Urinary bladder (tissue), 3 donors: ENCODE measurements at regions not wholly inside any gene's neighbourhood (a gene's known extent, or its start where the extent isn't known, plus 50 kb on each side); places are given as distances from the start of the nearest gene placed in this dataset.
"Not testable (repeated sequence)": the region's sequence is repeated elsewhere in the genome, so short reads cannot be mapped to it uniquely, and the experiment has no call there.

Experiments
- DNase-seq: peaks from one replicate; pipeline ENCODE4 v3.0.0-alpha.2; 2015; ENCODE audit errors: extremely low spot score
- H3K27ac ChIP-seq: one replicate; pipeline ENCODE4 v1.5.1; 2013; ENCODE audit warnings: low read depth, mild to moderate bottlenecking, moderate library complexity
- H3K36me3 ChIP-seq: one replicate; pipeline ENCODE4 v1.6.1; 2013; ENCODE audit warnings: mild to moderate bottlenecking, moderate library complexity; ENCODE audit not compliant: insufficient read depth
- H3K4me1 ChIP-seq: one replicate; pipeline ENCODE4 v1.6.1; 2013; ENCODE audit warnings: mild to moderate bottlenecking, moderate library complexity; ENCODE audit not compliant: insufficient read depth
- H3K4me3 ChIP-seq: one replicate; pipeline ENCODE4 v1.5.1; 2013; ENCODE audit warnings: low read depth, low read length
- WGBS: extraction: QIAGEN DNeasy Blood & Tissue Kit; methylation state at CpG from one replicate; pipeline ENCODE4 v1.1.7; 2013; 5-methylcytosine and 5-hydroxymethylcytosine counted together
- donor health status: healthy with polysubstance abuse.
- donor health status: healthy.

DNA sequence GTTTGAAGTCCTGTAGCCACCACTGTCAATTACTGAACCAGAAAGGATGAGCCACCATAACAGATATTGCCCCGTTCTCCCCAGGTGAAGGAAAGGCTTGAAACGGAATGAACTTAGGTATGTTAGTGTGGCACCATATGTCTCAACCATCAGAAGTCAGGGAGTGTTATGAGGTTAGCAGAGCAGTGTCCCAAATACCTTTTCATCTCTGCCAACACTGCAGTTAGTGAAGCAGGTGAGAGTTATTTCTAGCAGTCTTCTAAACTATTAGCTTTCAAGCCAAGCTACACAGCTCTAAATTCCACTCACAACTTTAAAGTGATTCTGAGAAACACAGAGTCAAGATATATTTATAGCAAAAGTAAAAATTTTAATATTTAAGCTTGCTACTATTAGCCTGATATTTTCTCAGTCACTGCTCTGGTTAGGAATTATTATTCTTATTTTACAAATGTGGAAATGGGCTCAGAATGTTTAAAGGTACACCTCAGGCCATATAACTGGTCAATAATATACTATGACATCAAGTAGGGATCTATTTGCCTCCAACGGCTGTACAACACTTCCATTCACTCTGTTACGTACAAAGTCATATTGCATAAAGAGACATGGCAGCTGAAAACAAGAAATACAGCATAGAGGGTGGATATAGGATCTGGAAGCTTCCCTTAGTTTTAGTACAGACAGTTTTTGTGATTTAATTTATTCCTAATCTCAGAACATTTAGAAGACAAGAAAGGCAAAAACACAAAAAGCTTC lies 1527.1 kb upstream of the PRR20A start:
- Histone ChIP-seq H3K27ac (no peak overlapping the region), H3K4me1 (no peaks in the 10 kb centered on the region), H3K4me3 (no peak overlapping the region), H3K36me3 (no peaks in the 10 kb centered on the region)
- 83% methylated on average over 4 of the region's 4 CpGs for WGBS
- no peak for DNase-seq

DNA sequence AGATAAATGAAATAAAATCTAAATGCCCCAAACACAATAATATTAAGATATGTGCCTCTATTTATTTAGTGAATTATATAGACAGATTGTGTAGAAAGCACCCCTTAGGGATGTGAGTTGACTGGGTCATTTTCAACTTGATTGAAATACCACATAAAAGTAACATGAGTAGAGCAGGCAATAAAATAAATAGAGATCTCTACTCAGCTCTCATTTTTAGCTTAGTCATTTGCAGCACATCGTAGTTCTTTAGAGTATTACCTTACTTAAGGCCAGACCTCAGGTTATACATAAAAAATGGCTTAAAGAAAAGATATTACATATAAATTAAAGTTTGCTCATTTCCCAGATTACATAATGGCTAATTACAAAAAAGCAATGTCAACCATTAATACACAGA lies 1525.6 kb upstream of the PRR20A start:
- no peak overlapping the region for H3K27ac ChIP-seq
- H3K36me3 ChIP-seq, result no peaks in the 10 kb centered on the region
- H3K4me3 ChIP-seq, result no peak overlapping the region
- H3K4me1 ChIP-seq, result no peaks in the 10 kb centered on the region
- DNase-seq, result no peak
- 75% methylated on average over 1 of the region's 1 CpG for WGBS

DNA sequence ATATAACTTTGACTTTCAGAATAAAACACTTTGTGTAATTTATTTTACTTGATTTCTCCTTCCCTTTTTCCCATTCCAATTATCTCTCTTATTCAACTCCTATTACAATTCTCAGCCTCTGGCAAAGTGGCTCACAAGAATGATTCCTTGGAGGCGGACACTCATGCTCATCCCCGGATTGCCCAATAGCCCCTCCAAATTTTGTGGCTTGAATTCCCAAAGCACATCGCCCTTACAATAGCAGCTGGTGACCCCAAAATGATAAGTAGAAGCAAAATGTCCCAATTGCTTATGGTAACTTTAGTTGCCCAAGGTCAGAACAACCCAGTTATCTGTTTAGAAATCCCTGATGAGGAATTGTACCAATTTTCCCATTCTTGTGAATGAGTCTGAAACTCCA lies 1523.5 kb upstream of the PRR20A start:
- DNase-seq, result no peak
- 94% methylated on average over 3 of the region's 3 CpGs for WGBS

DNA sequence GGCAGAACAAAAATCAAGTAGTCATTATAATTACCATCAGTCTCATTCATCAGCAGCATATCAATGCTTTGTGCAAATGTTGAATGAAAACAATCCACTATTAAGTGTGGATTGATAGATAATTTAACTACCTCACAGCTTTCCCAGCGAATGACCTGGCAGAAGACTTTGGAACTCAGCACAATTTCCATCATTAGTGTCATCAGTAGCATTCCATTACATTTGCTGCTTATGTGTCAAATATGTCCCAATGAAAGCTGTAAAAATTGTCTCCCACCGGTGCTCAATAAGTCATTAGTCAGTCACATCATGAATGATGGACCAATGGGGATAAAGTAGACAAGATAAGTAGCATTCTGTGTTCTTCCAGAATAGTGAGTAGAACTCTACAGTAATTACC lies 1513.5 kb upstream of the PRR20A start:
- no peak overlapping the region for H3K27ac ChIP-seq
- DNase-seq, result no peak
- WGBS, result 74% methylated on average over 2 of the region's 2 CpGs
- H3K36me3 ChIP-seq, result no peaks in the 10 kb centered on the region
- H3K4me1 ChIP-seq, result no peaks in the 10 kb centered on the region
- no peak overlapping the region for H3K4me3 ChIP-seq

More for the DNA sequence above, 1523.5 kb upstream of the PRR20A start:
- no peaks in the 10 kb centered on the region for H3K4me1 ChIP-seq
- H3K4me3 ChIP-seq, result no peak overlapping the region
- no peaks in the 10 kb centered on the region for H3K36me3 ChIP-seq
- no peak overlapping the region for H3K27ac ChIP-seq

DNA sequence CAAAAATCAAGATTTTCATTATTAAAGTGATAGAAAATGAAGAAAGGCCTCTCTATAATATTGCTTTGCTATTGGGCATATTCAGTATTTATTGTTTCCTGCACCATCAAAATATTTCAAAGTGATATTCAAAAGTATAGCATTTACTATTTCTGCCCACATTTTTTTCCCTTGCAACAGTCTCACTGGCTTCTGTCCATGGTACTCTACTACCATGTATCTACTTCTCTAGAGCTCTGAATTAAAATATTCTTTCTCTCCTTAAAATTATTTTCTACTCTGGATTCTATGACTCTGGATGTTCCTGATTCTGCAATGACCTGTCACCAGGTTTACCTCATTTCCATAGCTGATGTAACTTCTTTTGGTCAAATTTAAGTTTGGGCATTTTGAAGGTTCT lies 1508.3 kb upstream of the PRR20A start:
- H3K27ac ChIP-seq, result no peak overlapping the region
- DNase-seq, result no peak
- no peaks in the 10 kb centered on the region for H3K4me1 ChIP-seq
- no peak overlapping the region for H3K4me3 ChIP-seq
- H3K36me3 ChIP-seq, result no peaks in the 10 kb centered on the region

DNA sequence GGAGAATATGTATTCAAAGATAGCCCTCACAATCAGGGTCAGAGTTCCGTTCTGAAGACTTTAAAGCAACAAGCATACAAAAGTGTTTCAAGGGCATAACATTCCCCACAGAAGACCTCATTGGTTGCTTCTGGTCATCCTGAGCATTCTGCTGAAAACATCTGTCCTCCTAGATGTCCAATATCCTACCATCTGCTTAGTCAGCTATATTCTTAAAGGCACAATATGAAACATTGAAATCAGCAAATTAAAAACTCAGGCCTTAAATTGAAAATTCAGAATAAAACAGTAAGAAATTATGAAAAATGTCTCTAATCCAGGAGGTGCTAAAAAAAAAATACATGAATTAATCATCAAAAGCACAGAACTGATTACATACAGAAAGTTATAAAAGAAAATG lies 1491.2 kb upstream of the PRR20A start:
- DNase-seq, result no peak
- Histone ChIP-seq H3K4me1 (no peaks in the 10 kb centered on the region), H3K36me3 (no peaks in the 10 kb centered on the region), H3K4me3 (no peak overlapping the region), H3K27ac (no peak overlapping the region)
- WGBS, result 72% methylated on average over 1 of the region's 1 CpG

DNA sequence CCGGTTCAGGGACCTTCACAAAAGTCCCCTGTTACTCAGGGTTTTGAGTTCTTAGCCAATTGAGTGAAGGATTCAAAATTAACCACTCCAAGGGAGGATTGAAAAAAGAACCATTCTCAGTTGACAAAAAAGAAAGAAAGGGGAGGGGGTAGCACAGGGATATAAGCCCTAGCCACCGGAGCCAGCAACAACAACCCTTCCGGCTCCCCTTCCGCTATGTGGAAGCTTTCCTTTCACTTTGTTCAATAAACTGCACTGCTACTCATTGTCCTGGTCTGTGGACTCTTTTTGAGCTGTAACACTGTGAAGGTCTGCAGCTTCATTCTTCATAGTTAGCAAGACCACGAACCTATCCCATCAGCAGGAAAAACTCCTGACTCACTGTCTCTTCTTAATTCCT lies 1488.1 kb upstream of the PRR20A start:
- no peak overlapping the region for H3K27ac ChIP-seq
- DNase-seq, result no peak
- 85% methylated on average over 5 of the region's 5 CpGs for WGBS

DNA sequence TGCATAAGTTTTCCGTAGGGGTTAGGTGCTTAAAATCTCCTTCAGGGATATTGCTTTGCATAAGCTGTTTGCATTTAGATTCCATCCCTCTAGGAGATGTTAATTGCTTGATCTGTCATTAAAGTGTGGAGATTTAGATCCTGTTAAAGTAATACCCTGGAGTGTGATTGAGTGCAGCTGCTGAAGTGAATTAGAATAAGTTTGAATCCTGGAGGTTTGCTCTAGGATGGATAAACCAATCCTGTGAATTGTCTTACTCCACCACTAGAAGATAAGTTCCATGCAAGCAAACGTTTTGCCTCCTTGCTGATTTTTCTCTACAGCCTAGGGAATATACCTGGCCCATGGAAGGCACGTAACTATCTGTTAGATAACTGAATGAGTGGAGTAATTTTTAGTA lies 1487.2 kb upstream of the PRR20A start:
- H3K36me3 ChIP-seq, result no peaks in the 10 kb centered on the region
- WGBS, result 37% methylated on average over 3 of the region's 3 CpGs
- DNase-seq, result no peak

More for the DNA sequence above, 1488.1 kb upstream of the PRR20A start:
- H3K36me3 ChIP-seq, result no peaks in the 10 kb centered on the region
- no peak overlapping the region for H3K4me3 ChIP-seq
- no peaks in the 10 kb centered on the region for H3K4me1 ChIP-seq

DNA sequence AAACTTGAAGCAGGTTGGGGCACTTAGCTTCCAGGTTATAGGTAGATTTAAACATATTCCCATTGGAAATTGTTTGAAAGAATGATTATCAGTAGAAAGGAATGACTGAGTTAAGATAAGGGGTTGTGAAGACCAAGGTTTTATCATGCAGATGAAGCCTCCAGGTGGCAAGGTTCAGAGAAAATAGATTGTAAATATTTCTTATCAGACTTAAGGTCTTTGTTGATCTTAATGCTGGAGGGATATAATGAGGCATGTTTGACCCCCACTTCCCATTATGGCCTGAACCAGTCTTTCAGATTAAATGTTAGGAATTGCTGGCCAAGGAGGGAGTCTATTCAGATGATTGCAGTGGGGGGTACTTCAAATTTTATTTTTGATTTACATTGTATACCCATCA lies 1486.5 kb upstream of the PRR20A start:
- DNase-seq, result no peak
- Histone ChIP-seq H3K27ac (no peak overlapping the region), H3K4me3 (no peak overlapping the region), H3K4me1 (no peaks in the 10 kb centered on the region), H3K36me3 (no peaks in the 10 kb centered on the region)

More for the DNA sequence above, 1487.2 kb upstream of the PRR20A start:
- no peaks in the 10 kb centered on the region for H3K4me1 ChIP-seq
- no peak overlapping the region for H3K4me3 ChIP-seq
- H3K27ac ChIP-seq, result no peak overlapping the region

DNA sequence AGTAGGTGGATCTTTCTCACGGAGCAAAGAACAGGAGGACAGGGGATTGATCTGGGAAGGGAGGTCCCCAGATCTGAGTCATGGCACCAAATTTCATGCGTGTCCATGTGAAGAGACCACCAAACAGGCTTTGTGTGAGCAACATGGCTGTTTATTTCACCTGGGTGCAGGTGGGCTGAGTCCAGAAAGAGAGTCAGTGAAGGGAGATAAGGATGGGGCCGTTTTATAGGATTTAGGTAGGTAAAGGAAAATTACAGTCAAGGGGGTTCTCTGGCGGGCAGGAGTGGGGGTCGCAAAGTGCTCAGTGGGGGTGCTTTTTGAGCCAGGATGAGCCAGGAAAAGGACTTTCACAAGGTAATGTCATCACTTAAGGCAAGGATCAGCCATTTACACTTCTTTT lies 1480.5 kb upstream of the PRR20A start:
- not testable (repeated sequence) for H3K4me1 ChIP-seq, DNase-seq, H3K4me3 ChIP-seq, H3K27ac ChIP-seq, H3K36me3 ChIP-seq
- 51% methylated on average over 5 of the region's 5 CpGs for WGBS

DNA sequence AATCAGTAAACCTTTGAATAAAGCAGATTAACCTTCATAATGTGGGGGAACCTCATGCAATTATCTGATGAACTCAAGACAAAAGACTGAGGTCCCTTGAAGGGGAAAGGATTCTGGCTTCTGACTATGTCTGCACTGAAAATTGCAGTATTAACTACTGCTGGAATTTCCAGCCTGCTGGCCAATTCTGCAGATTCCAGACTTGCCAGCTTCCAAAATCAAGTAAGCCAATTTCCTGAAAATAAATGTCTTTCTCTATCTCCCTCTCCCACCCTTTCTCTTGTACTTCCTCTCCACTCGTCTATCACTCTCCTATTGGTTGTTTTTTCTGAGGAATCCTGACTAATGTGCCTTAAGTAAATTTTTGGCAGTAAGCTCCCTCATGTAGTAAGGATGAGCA lies 1479.9 kb upstream of the PRR20A start:
- no peak for DNase-seq
- Histone ChIP-seq H3K4me1 (no peaks in the 10 kb centered on the region), H3K27ac (no peak overlapping the region), H3K36me3 (no peaks in the 10 kb centered on the region), H3K4me3 (no peak overlapping the region)
- WGBS, result 24% methylated on average over 1 of the region's 1 CpG

DNA sequence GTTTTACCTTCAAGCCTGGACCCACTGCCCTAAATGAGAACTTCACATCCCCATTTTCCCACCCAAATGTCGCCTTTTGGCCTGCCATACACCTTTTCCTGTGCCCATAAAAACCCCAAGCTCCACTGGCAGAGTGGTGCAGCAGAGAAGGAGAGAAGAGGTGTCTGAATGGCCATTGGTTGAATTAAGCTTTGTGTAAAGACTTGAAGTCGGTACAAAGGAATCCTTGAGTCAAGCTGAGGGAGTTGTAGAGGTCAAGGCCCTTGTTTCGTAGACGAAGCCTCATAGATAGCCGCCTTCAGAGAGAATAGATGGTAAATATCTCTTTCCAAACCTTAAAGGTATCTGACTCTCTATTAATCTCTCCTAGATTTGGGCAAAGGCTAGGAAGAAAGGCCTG lies 1479.2 kb upstream of the PRR20A start:
- no peak for DNase-seq
- no peak overlapping the region for H3K27ac ChIP-seq
- no peaks in the 10 kb centered on the region for H3K36me3 ChIP-seq
- WGBS, result 81% methylated on average over 5 of the region's 5 CpGs
- H3K4me1 ChIP-seq, result no peaks in the 10 kb centered on the region
- no peak overlapping the region for H3K4me3 ChIP-seq

DNA sequence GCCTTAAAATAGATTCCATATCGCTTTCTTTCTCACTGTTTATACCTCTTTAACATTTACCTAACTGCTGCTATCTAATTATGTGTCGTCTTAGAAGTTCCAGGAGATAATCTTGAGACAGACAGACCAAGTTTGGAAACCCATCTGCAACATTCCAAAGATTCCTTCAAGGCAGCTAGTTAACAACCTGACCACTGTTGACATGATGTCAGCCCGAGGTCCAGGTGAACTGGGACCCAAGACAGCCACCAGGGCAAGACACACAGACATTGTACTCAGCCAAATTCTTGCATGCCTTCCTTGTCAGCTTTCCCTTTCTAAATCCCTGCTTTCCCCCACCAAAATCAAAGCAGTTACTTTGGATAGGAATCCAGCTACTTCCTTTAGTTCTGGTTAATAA lies 1476.5 kb upstream of the PRR20A start:
- H3K4me1 ChIP-seq, result no peaks in the 10 kb centered on the region
- WGBS, result 55% methylated on average over 3 of the region's 3 CpGs
- no peaks in the 10 kb centered on the region for H3K36me3 ChIP-seq
- no peak overlapping the region for H3K4me3 ChIP-seq
- no peak overlapping the region for H3K27ac ChIP-seq
- no peak for DNase-seq

DNA sequence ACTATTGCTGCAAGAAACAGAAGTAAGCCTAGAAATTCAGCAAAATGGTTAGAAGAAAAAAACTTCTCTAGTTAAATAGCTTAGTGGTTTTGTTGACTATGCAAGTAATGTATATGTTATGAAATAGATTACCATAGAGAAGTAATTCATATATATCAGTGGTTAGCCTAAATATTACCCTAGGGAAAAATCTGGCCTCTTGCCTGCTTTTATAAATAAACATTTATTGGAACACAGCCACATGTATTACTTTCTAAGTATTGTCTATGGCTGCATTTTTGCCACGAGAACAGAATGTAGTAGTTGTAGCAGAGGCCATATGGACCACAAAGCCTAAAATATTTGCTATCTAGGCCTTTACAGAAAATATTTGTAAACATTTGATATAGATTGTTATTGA lies 1471.7 kb upstream of the PRR20A start:
- Histone ChIP-seq H3K4me1 (no peaks in the 10 kb centered on the region), H3K27ac (no peak overlapping the region), H3K36me3 (no peaks in the 10 kb centered on the region), H3K4me3 (no peak overlapping the region)
- no peak for DNase-seq
- WGBS, result 30% methylated on average over 1 of the region's 1 CpG

DNA sequence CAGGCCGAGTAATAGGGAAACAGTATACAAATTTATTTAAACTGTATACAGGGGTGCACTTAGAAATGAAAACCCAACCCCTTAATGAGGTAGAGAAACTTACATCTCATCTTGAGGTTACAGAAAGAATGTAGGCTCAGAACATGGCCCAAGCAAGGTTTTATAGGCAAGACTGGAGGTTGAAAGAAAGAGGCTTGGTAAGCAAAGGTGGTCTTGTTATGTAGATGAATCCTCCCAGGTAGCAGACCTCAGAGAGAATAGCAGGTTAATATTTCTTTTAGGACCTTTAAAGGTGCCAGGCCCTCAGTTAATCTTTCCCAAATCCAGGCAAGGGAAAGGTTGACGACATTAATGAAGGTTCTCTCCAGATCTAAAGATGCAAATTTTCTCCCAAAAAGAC lies 1466.8 kb upstream of the PRR20A start:
- 90% methylated on average over 2 of the region's 2 CpGs for WGBS
- no peak overlapping the region for H3K4me3 ChIP-seq
- no peak for DNase-seq
- no peaks in the 10 kb centered on the region for H3K36me3 ChIP-seq
- H3K27ac ChIP-seq, result no peak overlapping the region
- H3K4me1 ChIP-seq, result no peaks in the 10 kb centered on the region
